A549 (cell line): ENCODE measurements at regions not wholly inside any gene's neighbourhood (a gene's known extent, or its start where the extent isn't known, plus 50 kb on each side); places are given as distances from the start of the nearest gene placed in this dataset.

ENCODE experiments used
- ATAC-seq, 2 experiments: fragments of 200-7000 bp in 1 of 2; fragments of >200 bp in 1 of 2; cut with Nextera tagmentation in 1 of 2; cut with Tn5 transposase in 1 of 2; 3 replicates each; pipeline versions ENCODE4 v1.8.0 to v1.9.1; 2018 to 2020; ENCODE audit warnings: mild to moderate bottlenecking in 1 of 2, moderate library complexity in 1 of 2
- CTCF ChIA-PET: fragments of 300-600 bp; sonication (Branson Sonifier 250); formaldehyde crosslinking; extraction: SDS; loops from one replicate; lab custom pipeline; 2021; ENCODE audit warnings: antibody characterized with exemption, inconsistent platforms; lab: Yijun Ruan, JAX
- POLR2A ChIA-PET: fragments of 350-600 bp; formaldehyde crosslinking; extraction: SDS; loops from one replicate; lab custom pipeline; 2021; ENCODE audit warnings: antibody characterized with exemption, inconsistent platforms; lab: Yijun Ruan, JAX
- DNase-seq, 2 experiments: peaks; one replicate each; pipeline versions ENCODE4 v3.0.0 to v3.0.0-alpha.2; 2011 to 2016; ENCODE audit warnings: low read depth in 1 of 2, low spot score in 1 of 2
- FAIRE-seq: peaks from 2 replicates; lab custom pipeline; 2011; peaks lifted over from hg19 to GRCh38; lab: Jason Lieb, UNC
- H3K27ac ChIP-seq, 2 experiments: fragments of >200 bp; sonication (Bioruptor Twin); formaldehyde crosslinking; 3 replicates each; pipeline ENCODE4 v1.5.1; 2016 to 2017
- H3K4me1 ChIP-seq: fragments of >200 bp; sonication (Bioruptor Twin); formaldehyde crosslinking; 3 replicates; pipeline ENCODE4 v1.6.1; 2016
- H3K4me2 ChIP-seq: fragments of >200 bp; sonication (Bioruptor Twin); formaldehyde crosslinking; 3 replicates; pipeline ENCODE4 v1.6.1; 2016
- H3K4me3 ChIP-seq: fragments of >200 bp; sonication (Bioruptor Twin); formaldehyde crosslinking; 3 replicates; pipeline ENCODE4 v1.5.1; 2016
- H3K9me3 ChIP-seq: fragments of >200 bp; sonication (Bioruptor Twin); formaldehyde crosslinking; 3 replicates; pipeline ENCODE4 v1.6.1; 2016
- CEBPB ChIP-seq, 2 experiments: fragments of >200 bp in 1 of 2; sonication (Bioruptor Twin) in 1 of 2; formaldehyde crosslinking in 1 of 2; IDR thresholded peaks; 2 replicates each; pipeline ENCODE4 v1.6.1; 2012 to 2016
- CHD4 ChIP-seq: fragments of 200-600 bp; sonication (generic); IDR thresholded peaks from 2 replicates; pipeline ENCODE4 v1.6.1; 2016; ENCODE audit warnings: antibody characterized with exemption, mild to moderate bottlenecking, borderline replicate concordance
- EHF ChIP-seq: fragments of 250-450 bp; sonication (Bioruptor Pico); IDR thresholded peaks from 2 replicates; pipeline ENCODE4 v1.5.0; 2020; ENCODE audit warnings: mild to moderate bottlenecking
- ELK1 ChIP-seq: fragments of 150-350 bp; IDR thresholded peaks from 2 replicates; pipeline ENCODE4 v1.6.1; 2014; ENCODE audit warnings: low read depth, mild to moderate bottlenecking, low read length
- ESRRA ChIP-seq: fragments of 150-350 bp; IDR thresholded peaks from 2 replicates; pipeline ENCODE4 v1.6.1; 2014; ENCODE audit warnings: mild to moderate bottlenecking, low read length, borderline replicate concordance
- FOSL2 ChIP-seq, 2 experiments: fragments of 450-650 bp in 1 of 2; fragments of >200 bp in 1 of 2; sonication (Bioruptor Twin) in 1 of 2; formaldehyde crosslinking; IDR thresholded peaks; 2 replicates each; pipeline versions ENCODE4 v1.5.0 to v1.6.1; 2016 to 2020; ENCODE audit warnings: mild to moderate bottlenecking in 1 of 2, moderate library complexity in 1 of 2
- GATA3 ChIP-seq: IDR thresholded peaks from 2 replicates; pipeline ENCODE4 v1.6.1; 2012; ENCODE audit warnings: borderline replicate concordance
- HDAC2 ChIP-seq: fragments of 200-600 bp; sonication (generic); IDR thresholded peaks from 2 replicates; pipeline ENCODE4 v1.6.1; 2016
- HEYL ChIP-seq: fragments of 250-450 bp; sonication (Bioruptor Pico); IDR thresholded peaks from 2 replicates; pipeline ENCODE4 v1.8.0; 2021; ENCODE audit warnings: mild to moderate bottlenecking, moderate library complexity
- HOXB5 ChIP-seq: fragments of 250-450 bp; sonication (Bioruptor Pico); IDR thresholded peaks from 2 replicates; pipeline ENCODE4 v1.5.0; 2020; ENCODE audit warnings: mild to moderate bottlenecking, moderate library complexity
- JUN ChIP-seq, 2 experiments: fragments of >200 bp; sonication (Bioruptor Twin); formaldehyde crosslinking; IDR thresholded peaks; 2 replicates in 1 of 2; 3 replicates in 1 of 2; pipeline ENCODE4 v1.6.1; 2016 to 2017
- MAFK ChIP-seq: fragments of 450-650 bp; IDR thresholded peaks from 2 replicates; pipeline ENCODE4 v1.6.1; 2014; ENCODE audit not compliant: partially characterized antibody
- NPAS2 ChIP-seq: fragments of 250-450 bp; sonication (Bioruptor Pico); IDR thresholded peaks from 2 replicates; pipeline ENCODE4 v1.8.0; 2022; ENCODE audit warnings: mild to moderate bottlenecking, moderate library complexity, borderline replicate concordance
- POLR2A ChIP-seq: IDR thresholded peaks from 2 replicates; pipeline ENCODE4 v1.6.1; 2012; ENCODE audit warnings: mild to moderate bottlenecking, low read length
- RAD21 ChIP-seq, 2 experiments: fragments of >200 bp in 1 of 2; sonication (Bioruptor Twin) in 1 of 2; formaldehyde crosslinking in 1 of 2; IDR thresholded peaks in 1 of 2; conservative IDR thresholded peaks in 1 of 2; 2 replicates in 1 of 2; 3 replicates in 1 of 2; pipeline ENCODE4 v1.6.1; 2012 to 2018; ENCODE audit warnings: inconsistent platforms in 1 of 2
- RCOR1 ChIP-seq: fragments of 150-350 bp; IDR thresholded peaks from 2 replicates; pipeline ENCODE4 v1.6.1; 2014; ENCODE audit warnings: antibody characterized with exemption, low read length, low read depth
- REST ChIP-seq: fragments of 200-600 bp; sonication (generic); IDR thresholded peaks from 2 replicates; pipeline ENCODE4 v1.6.1; 2016; ENCODE audit warnings: antibody characterized with exemption, mild to moderate bottlenecking, moderate library complexity
- RFX5 ChIP-seq: fragments of 450-650 bp; IDR thresholded peaks from 2 replicates; pipeline ENCODE4 v1.7.1; 2014; ENCODE audit warnings: antibody characterized with exemption, mild to moderate bottlenecking, moderate library complexity
- TP53 ChIP-seq: fragments of 250-450 bp; sonication (Bioruptor Pico); IDR thresholded peaks from 2 replicates; pipeline ENCODE4 v1.5.0; 2021; ENCODE audit warnings: mild to moderate bottlenecking, moderate library complexity
- USF2 ChIP-seq: fragments of 450-650 bp; IDR thresholded peaks from 2 replicates; pipeline ENCODE4 v1.6.1; 2014; ENCODE audit warnings: antibody characterized with exemption
- WGBS: methylation state at CpG from one replicate; pipeline ENCODE4 v1.1.6; 2017; ENCODE audit errors: missing lambda C conversion rate; 5-methylcytosine and 5-hydroxymethylcytosine counted together
- TF ChIP-seq, protein P1 (sequence below): fragments of >200 bp; sonication (Bioruptor Twin); formaldehyde crosslinking; IDR thresholded peaks from 2 replicates; pipeline ENCODE4 v1.6.1; 2016
- TF ChIP-seq, protein P2 (sequence below): IDR thresholded peaks from 2 replicates; pipeline ENCODE4 v1.6.1; 2012; ENCODE audit warnings: low read depth, borderline replicate concordance

DNA sequence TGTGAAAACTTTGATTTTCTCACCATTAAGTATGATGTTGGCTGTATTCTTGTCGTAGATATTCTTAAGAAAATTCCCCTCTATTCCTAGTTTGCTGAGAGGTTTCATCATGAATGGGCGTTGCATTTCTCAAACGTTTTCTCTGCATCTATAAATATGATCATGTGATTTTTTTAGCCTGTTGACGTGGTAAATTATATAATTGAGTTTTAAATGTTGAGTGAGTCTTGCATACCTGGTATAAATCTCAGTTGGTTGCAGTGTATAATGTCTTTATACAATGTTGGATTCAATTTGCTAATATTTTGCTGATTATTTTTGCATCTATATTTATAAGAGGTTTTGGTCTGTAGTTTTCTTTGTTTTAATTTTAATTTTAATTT is 405.9 kb upstream of the MIS18BP1 start:
- ATAC-seq (no peak), DNase-seq (no peak), FAIRE-seq (no peak)
- TF ChIP-seq HOXB5 (CRISPR knock-in tag) (no peak), RFX5 (no peak), RAD21 (conservative IDR thresholded peaks at IDR 0.05 in 1 of 2, IDR thresholded peaks at IDR 0.05 in 1 of 2) (no peak)
- TF ChIP-seq, protein P1, sequence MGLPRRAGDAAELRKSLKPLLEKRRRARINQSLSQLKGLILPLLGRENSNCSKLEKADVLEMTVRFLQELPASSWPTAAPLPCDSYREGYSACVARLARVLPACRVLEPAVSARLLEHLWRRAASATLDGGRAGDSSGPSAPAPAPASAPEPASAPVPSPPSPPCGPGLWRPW = no peak
- Histone ChIP-seq H3K4me2 (no peak overlapping the region), H3K9me3 (peaks cover 3% of the 10 kb centered on the region; the same call in 1 of the 3 replicates), H3K27ac (no peak overlapping the region), H3K4me1 (no peaks in the 10 kb centered on the region), H3K4me3 (no peak overlapping the region)
- POLR2A ChIA-PET = no interaction called here
- WGBS = 2% methylated on average over 4 of the region's 4 CpGs
- CTCF ChIA-PET = no interaction called here

GRCh38 chr14:45658226-45658916 is 405.4 kb upstream of the MIS18BP1 start:
- no peak overlapping the region for H3K27ac ChIP-seq
- TF ChIP-seq POLR2A (no peak), EHF (CRISPR knock-in tag) (no peak), HOXB5 (CRISPR knock-in tag) (no peak), NPAS2 (no peak), FOSL2 (IDR thresholded peaks at IDR 0.05) (no peak), FOSL2 (CRISPR knock-in tag; IDR thresholded peaks at IDR 0.05) (no peak), TP53 (CRISPR knock-in tag) (no peak), JUN (IDR thresholded peaks at IDR 0.05) (no peak), ESRRA (no peak), RCOR1 (no peak), CEBPB (IDR thresholded peaks at IDR 0.05) (no peak), MAFK (no peak), USF2 (no peak), CHD4 (no peak), REST (no peak), GATA3 (no peak), HEYL (CRISPR knock-in tag) (no peak), ELK1 (no peak), HDAC2 (no peak)
- TF ChIP-seq, protein P2, sequence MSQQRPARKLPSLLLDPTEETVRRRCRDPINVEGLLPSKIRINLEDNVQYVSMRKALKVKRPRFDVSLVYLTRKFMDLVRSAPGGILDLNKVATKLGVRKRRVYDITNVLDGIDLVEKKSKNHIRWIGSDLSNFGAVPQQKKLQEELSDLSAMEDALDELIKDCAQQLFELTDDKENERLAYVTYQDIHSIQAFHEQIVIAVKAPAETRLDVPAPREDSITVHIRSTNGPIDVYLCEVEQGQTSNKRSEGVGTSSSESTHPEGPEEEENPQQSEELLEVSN = no peak
- H3K4me3 ChIP-seq = no peak overlapping the region
- ATAC-seq (no peak), DNase-seq (no peak), FAIRE-seq (no peak)
- WGBS = 35% methylated on average over 3 of the region's 3 CpGs
- no peak overlapping the region for H3K4me2 ChIP-seq
- ChIA-PET POLR2A (no interaction called here), CTCF (no interaction called here)
- H3K9me3 ChIP-seq = peaks cover 3% of the 10 kb centered on the region; the same call in 1 of the 3 replicates
- H3K4me1 ChIP-seq = no peaks in the 10 kb centered on the region
